Mucosa of descending colon (tissue), 3 donors: ENCODE measurements at regions not wholly inside any gene's neighbourhood (a gene's known extent, or its start where the extent isn't known, plus 50 kb on each side); places are given as distances from the start of the nearest gene placed in this dataset.

ENCODE experiments used
- ATAC-seq: fragments of 200-7000 bp; cut with Tn5 transposase; one replicate; pipeline ENCODE4 v1.9.1; 2020; ENCODE audit warnings: mild to moderate bottlenecking, moderate library complexity
- DNase-seq, 3 donors: peaks; one replicate each; pipeline ENCODE4 v3.0.0-alpha.2; 2020
- H3K36me3 ChIP-seq: fragments of 200-600 bp; one replicate; pipeline ENCODE4 v1.8.0; 2021; ENCODE audit warnings: low read depth, mild to moderate bottlenecking
- H3K4me1 ChIP-seq: fragments of 200-600 bp; one replicate; pipeline ENCODE4 v1.8.0; 2021; ENCODE audit warnings: low read depth, mild to moderate bottlenecking
- H3K4me3 ChIP-seq: fragments of 200-600 bp; one replicate; pipeline ENCODE4 v1.8.0; 2021; ENCODE audit warnings: mild to moderate bottlenecking
- H3K9me3 ChIP-seq: fragments of 200-600 bp; one replicate; pipeline ENCODE4 v1.8.0; 2021; ENCODE audit warnings: mild to moderate bottlenecking
- CTCF ChIP-seq: fragments of 200-600 bp; IDR thresholded peaks from one replicate; pipeline ENCODE4 v1.8.0; 2022; ENCODE audit warnings: antibody characterized with exemption, mild to moderate bottlenecking
- intact Hi-C, 2 donors: fragments of 100-400 bp; cut with DNase I in 1 of 2; cut with micrococcal nuclease in 1 of 2; formaldehyde crosslinking; loops; one replicate each; pipeline versions ENCODE4 v1.11.0 to v1.11.1; 2022; cut with DNase I, micrococcal nuclease
- donor health status: DM: no; HTN: no; CAD: no; lungs with moderate emphysema.
- donor health status: DM: no; HTN: no; CAD: no.
- donor health status: DM: no; HTN: yes; CAD: no.

DNA sequence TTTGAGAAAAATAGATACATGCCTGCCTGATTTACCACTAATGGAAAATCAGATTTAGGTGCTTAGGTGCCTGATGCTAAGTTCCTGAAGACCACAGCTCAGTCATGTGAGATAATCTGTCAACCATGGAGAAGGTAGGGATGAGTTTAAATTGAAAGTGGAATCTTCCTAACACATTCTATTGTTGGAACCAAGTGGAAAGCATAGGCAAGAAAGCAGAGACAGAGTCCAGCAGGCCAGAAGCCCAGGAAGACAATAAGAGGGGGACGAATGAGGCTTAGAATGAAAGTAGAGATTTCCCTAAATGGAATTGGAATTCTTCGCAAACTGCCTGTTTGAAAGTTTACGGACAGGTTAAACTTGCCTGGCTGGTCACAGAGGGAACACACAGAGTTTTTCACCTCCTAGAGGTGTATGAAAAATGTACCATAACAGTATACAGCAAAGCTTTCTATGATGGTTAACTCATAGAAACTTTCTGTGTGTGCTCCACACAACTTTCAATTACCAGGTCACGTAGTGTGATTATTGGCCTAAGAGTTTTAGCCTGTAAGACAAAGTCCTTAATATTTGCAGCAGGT is 453.8 kb upstream of the KCNMB2 start:
- DNase-seq = no peak
- Histone ChIP-seq H3K4me1 (peaks cover 14% of the 10 kb centered on the region), H3K36me3 (no peaks in the 10 kb centered on the region), H3K4me3 (no peak overlapping the region), H3K9me3 (no peaks in the 10 kb centered on the region)
- intact Hi-C loops = no loop called here
- no peak for TF ChIP-seq CTCF
- ATAC-seq = no peak

DNA sequence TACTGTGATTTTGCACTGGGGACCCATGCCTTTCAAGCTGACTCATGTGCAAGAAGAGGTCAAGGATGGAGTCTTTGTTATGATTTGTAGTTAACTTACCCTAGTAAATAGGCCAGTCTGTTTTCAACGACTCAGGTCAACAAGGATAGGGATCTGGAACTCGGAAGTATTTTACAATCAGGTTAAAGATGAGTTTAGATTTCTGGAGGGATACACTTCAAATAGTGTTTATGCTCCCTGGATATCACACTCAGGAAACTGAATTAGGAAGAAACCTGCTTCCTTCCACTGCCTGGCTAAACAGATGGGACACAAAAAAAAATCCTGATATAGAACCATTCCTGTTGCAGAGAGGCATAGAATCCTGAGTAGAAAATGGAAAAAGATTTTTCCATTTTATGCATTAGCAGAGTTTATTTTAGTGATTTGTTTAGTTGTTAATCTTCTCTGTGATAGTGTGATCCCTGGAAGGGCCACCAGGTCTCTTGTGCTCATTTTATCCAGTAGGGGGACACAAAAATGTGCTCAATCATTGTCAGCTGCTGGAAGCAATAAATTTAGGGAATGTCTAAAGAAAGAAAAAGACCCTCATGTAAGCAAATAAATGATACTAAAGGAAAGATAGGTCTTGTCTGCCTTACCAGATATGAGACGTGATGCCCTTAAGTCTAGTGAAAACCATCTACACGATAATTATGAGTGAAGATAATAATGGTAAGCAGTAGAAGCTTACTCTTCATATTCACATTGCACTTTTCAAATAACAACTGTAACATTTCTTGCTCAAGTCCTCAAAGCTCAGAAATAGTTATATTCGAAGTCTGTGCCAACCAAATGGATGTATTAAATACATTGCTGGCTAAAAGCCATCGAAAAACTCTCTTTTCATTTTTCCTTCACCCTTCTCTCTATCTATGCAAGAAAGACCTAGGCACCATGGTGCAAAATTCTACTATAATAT is 452.1 kb upstream of the KCNMB2 start:
- H3K4me1 ChIP-seq = peaks cover 22% of the 10 kb centered on the region
- ATAC-seq = no peak
- TF ChIP-seq CTCF = no peak
- no peak overlapping the region for H3K4me3 ChIP-seq
- H3K9me3 ChIP-seq = no peaks in the 10 kb centered on the region
- DNase-seq = no peak
- no peaks in the 10 kb centered on the region for H3K36me3 ChIP-seq
- intact Hi-C loops = no loop called here

DNA sequence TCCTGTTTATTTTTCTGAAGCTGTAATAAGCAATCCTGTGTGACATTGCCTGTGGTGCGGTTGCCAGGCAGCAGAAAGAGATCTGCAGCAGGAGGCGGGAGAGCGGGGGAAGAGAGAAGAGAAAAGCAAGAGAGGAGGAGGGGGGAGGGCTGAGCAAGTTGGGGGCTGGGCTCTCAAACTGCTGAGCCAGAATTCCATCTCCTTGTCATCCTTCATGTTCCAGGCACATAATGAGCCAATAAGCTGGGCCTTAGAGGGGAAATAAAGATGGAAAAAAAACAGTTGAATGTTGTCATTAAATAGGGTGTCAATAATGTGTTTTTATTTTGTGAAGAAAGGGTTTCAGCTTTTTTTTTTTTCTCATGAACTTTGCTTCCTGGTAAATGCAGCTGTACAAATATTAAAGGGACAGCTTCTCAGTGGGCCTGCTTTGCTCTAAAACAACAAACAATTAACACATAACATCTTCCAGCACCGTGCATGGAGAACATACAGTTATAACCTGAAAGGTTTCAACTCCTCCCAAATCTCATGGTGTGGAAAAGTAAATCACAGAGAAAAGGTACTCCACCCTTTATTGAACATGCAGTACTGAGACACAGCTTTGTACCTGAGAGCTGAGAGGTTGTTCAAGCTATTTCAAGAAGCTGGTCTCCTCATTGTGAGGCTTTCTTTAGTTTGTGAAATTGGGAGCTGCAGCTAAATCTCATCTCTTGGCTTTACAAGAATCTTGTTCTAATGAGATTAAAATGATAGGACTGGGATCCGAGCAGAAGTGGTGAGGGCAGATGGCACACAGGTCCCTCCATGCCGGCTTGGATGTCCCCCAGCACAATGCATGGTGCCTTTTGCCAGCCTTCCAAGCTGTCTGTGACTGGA is 451.1 kb upstream of the KCNMB2 start:
- no peak for TF ChIP-seq CTCF
- intact Hi-C loops = no loop called here
- peaks cover 25% of the 10 kb centered on the region for H3K4me1 ChIP-seq
- DNase-seq (peak; percentile 66 to 78 (median 76)), ATAC-seq (peak; percentile 72)
- no peaks in the 10 kb centered on the region for H3K36me3 ChIP-seq
- no peaks in the 10 kb centered on the region for H3K9me3 ChIP-seq
- H3K4me3 ChIP-seq = no peak overlapping the region

DNA sequence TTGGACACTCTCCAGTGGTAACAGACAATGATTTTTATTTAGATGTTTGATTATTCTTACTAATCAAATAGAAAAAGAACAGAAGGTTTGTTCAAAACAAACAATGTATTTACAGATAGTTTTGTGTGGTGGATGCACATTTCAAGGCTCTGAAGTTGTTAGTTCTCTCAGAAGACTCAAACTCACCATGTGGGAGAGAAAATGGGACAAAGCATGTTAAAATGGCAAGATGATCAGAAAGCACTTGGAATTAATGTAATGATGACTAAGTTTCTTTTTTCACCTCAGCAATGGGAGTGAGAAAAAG is 450.5 kb upstream of the KCNMB2 start:
- Histone ChIP-seq H3K9me3 (no peaks in the 10 kb centered on the region), H3K4me1 (peaks cover 25% of the 10 kb centered on the region), H3K36me3 (no peaks in the 10 kb centered on the region), H3K4me3 (no peak overlapping the region)
- DNase-seq (no peak), ATAC-seq (no peak)
- intact Hi-C loops = no loop called here
- TF ChIP-seq CTCF = no peak

- no peaks in the 10 kb centered on the region for H3K9me3 ChIP-seq
- no peak for DNase-seq
- intact Hi-C loops = no loop called here
- no peak for TF ChIP-seq CTCF
- H3K36me3 ChIP-seq = no peaks in the 10 kb centered on the region
- H3K4me3 ChIP-seq = no peak overlapping the region
- ATAC-seq = no peak
- H3K4me1 ChIP-seq = peaks cover 25% of the 10 kb centered on the region
These were observed 450.0 kb upstream of the KCNMB2 start for GRCh38 chr3:178086144-178086825.
